ENCODE measurements at regions not wholly inside any gene's neighbourhood (a gene's known extent, or its start where the extent isn't known, plus 50 kb on each side); places are given as distances from the start of the nearest gene placed in this dataset.
"Not testable (repeated sequence)": the region's sequence is repeated elsewhere in the genome, so short reads cannot be mapped to it uniquely, and the experiment has no call there.

- DNase-seq (ENCODE audit: low spot score), result no peak
Measured at GRCh38 chr10:53430974-53431373, 658.4 kb upstream of the MBL2 start.

- DNase-seq (ENCODE audit: low spot score), result no peak
Measured at GRCh38 chr10:53430127-53430891, 657.7 kb upstream of the MBL2 start.

GRCh38 chr10:53422223-53422888 is 649.8 kb upstream of the MBL2 start:
- DNase-seq (ENCODE audit: low spot score), result no peak

- no peak for DNase-seq (ENCODE audit: low spot score)
Measured at GRCh38 chr10:53412651-53413050, 640.1 kb upstream of the MBL2 start.

GRCh38 chr10:53406532-53406931 is 633.9 kb upstream of the MBL2 start:
- DNase-seq (ENCODE audit: low spot score), result no peak

- DNase-seq (ENCODE audit: low spot score), result no peak
Measured at GRCh38 chr10:53403688-53404087, 631.1 kb upstream of the MBL2 start.

- no peak for DNase-seq (ENCODE audit: low spot score)
Measured at GRCh38 chr10:53402594-53402993, 630.0 kb upstream of the MBL2 start.

GRCh38 chr10:53401536-53401935 is 629.0 kb upstream of the MBL2 start:
- no peak for DNase-seq (ENCODE audit: low spot score)

GRCh38 chr10:53396876-53397275 is 624.3 kb upstream of the MBL2 start:
- no peak for DNase-seq (ENCODE audit: low spot score)

- DNase-seq (ENCODE audit: low spot score), result no peak
Measured at GRCh38 chr10:53395449-53395848, 622.9 kb upstream of the MBL2 start.

GRCh38 chr10:53387562-53387961 is 615.0 kb upstream of the MBL2 start:
- DNase-seq (ENCODE audit: low spot score), result no peak

- no peak for DNase-seq (ENCODE audit: low spot score)
Measured at GRCh38 chr10:53382543-53382942, 610.0 kb upstream of the MBL2 start.

- DNase-seq (ENCODE audit: low spot score), result peak; percentile 9
Measured at GRCh38 chr10:53379956-53380355, 607.4 kb upstream of the MBL2 start.

- no peak for DNase-seq (ENCODE audit: low spot score)
Measured at GRCh38 chr10:53370347-53370746, 597.8 kb upstream of the MBL2 start.

- no peak for DNase-seq (ENCODE audit: low spot score)
Measured at GRCh38 chr10:53361936-53362335, 589.4 kb upstream of the MBL2 start.

GRCh38 chr10:53361281-53361680 is 588.7 kb upstream of the MBL2 start:
- DNase-seq (ENCODE audit: low spot score), result no peak

- DNase-seq (ENCODE audit: low spot score), result not testable (repeated sequence)
Measured at GRCh38 chr10:53358978-53359377, 586.4 kb upstream of the MBL2 start.

GRCh38 chr10:53358536-53358935 is 586.0 kb upstream of the MBL2 start:
- DNase-seq (ENCODE audit: low spot score), result no peak

- no peak for DNase-seq (ENCODE audit: low spot score)
Measured at GRCh38 chr10:53357587-53357986, 585.0 kb upstream of the MBL2 start.

GRCh38 chr10:53356616-53357349 is 584.2 kb upstream of the MBL2 start:
- DNase-seq (ENCODE audit: low spot score), result no peak

- DNase-seq (ENCODE audit: low spot score), result not testable (repeated sequence)
Measured at GRCh38 chr10:53342531-53342930, 569.9 kb upstream of the MBL2 start.

- not testable (repeated sequence) for DNase-seq (ENCODE audit: low spot score)
Measured at GRCh38 chr10:53338199-53338598, 565.6 kb upstream of the MBL2 start.

Measured in RKO (cell line).